ENCODE measurements at regions not wholly inside any gene's neighbourhood (a gene's known extent, or its start where the extent isn't known, plus 50 kb on each side); places are given as distances from the start of the nearest gene placed in this dataset.

DNA sequence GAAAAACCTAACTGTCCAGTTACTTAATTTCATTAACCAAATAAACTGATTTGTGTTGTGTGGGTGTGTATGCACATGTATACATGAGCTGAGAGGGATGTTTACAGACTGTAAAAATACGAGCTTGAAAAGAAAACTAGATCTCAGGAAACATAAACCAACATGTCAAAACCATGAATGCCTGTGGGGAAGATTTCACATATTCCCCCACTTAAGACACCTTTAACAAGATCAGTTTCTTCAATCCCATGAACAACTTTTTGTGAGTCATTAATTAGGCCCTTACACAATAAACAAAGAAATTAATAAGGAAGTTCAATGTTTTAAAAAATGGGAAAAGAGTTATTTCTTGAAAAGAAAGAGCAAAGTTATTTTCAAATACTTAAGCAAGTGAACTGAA is 170.8 kb downstream of the ZNF674 start:
- no peak for DNase-seq (ENCODE audit: low read depth)
- no peak overlapping the region for H3K4me3 ChIP-seq (ENCODE audit: low read length)
- TF ChIP-seq, protein P1, sequence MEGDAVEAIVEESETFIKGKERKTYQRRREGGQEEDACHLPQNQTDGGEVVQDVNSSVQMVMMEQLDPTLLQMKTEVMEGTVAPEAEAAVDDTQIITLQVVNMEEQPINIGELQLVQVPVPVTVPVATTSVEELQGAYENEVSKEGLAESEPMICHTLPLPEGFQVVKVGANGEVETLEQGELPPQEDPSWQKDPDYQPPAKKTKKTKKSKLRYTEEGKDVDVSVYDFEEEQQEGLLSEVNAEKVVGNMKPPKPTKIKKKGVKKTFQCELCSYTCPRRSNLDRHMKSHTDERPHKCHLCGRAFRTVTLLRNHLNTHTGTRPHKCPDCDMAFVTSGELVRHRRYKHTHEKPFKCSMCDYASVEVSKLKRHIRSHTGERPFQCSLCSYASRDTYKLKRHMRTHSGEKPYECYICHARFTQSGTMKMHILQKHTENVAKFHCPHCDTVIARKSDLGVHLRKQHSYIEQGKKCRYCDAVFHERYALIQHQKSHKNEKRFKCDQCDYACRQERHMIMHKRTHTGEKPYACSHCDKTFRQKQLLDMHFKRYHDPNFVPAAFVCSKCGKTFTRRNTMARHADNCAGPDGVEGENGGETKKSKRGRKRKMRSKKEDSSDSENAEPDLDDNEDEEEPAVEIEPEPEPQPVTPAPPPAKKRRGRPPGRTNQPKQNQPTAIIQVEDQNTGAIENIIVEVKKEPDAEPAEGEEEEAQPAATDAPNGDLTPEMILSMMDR (conservative IDR thresholded peaks at IDR 0.05; ENCODE audit: low read depth, low read length): no peak

DNA sequence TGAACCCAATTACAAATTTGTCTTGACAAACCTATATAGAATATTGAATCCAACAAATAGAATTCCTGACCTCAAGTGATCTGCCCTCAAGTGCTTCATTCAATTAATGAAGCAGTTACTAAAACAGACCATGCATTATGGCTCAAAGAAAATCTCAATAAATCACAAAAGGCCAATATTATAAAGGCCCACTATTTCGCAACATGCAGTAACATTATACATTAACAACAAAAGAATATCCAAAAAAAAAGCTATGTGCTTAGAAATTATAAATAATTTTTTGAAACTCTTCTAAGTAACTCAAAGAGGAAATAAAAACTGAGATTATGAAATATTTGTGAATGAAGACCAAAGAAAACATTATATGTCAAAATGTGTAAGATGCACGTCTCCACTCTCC is 177.7 kb downstream of the ZNF674 start:
- H3K4me3 ChIP-seq (ENCODE audit: low read length): no peak overlapping the region
- no peak for DNase-seq (ENCODE audit: low read depth)
- TF ChIP-seq, protein P1 (conservative IDR thresholded peaks at IDR 0.05; ENCODE audit: low read depth, low read length): no peak

DNA sequence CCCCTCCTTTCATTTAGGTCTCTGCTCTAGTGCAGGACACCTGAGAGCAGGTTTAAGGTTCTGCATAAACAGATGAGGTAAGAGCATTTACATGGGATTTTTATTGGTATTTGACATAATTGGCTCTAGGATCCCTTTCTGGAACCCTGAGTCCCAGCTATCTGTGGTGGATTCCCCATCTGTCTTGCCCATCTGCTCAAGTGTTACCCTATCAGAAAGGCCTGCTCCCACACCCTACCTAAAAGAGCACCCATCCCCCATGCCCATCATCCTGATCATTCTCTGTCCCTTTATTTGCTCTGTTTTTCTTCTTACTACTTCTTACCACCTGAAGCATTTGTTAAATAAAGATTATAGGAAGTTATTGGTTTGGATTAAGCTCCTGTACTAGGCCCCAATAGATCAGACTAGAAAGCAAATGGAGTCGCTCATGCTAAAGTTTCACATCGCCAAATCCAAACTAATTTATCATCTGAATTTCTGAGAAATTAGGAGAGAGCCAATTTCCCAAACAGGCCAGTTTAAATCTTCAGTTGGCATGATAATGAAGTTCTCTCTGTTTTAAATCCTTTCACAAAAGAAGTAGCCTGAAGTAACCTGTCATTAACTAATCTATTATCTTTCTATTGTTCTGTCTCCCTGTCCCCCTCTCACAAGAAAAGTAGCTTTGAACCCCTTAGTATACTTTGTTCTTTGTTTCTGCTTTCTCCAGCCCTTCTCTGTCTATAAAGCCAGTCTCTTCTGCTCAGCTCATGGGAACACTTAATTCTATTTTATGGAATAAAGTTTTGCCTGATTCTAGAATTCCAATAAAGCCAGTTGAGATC is 178.6 kb downstream of the ZNF674 start:
- TF ChIP-seq, protein P1 (conservative IDR thresholded peaks at IDR 0.05; ENCODE audit: low read depth, low read length): no peak
- no peak overlapping the region for H3K4me3 ChIP-seq (ENCODE audit: low read length)
- no peak for DNase-seq (ENCODE audit: low read depth)

DNA sequence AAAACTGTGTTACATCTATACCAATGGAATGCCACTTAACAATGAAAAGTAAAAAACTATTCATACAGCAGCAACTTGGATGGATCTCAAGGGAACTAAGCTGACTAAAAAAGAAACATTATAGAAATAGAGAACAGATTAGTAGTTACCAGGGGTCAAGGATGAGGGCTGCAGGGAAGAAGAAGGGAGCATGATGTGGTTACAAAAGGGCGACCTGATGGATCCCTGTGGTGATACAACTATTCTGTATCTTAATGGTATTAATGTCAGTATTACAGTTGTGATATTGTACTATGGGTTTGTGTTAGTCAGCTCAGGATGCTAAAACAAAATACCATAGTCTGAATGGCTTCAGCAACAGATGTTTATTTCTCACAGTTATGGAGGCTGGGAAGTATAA is 190.7 kb downstream of the ZNF674 start:
- no peak for DNase-seq (ENCODE audit: low read depth)
- H3K4me3 ChIP-seq (ENCODE audit: low read length): no peak overlapping the region
- TF ChIP-seq, protein P1 (conservative IDR thresholded peaks at IDR 0.05; ENCODE audit: low read depth, low read length): no peak

DNA sequence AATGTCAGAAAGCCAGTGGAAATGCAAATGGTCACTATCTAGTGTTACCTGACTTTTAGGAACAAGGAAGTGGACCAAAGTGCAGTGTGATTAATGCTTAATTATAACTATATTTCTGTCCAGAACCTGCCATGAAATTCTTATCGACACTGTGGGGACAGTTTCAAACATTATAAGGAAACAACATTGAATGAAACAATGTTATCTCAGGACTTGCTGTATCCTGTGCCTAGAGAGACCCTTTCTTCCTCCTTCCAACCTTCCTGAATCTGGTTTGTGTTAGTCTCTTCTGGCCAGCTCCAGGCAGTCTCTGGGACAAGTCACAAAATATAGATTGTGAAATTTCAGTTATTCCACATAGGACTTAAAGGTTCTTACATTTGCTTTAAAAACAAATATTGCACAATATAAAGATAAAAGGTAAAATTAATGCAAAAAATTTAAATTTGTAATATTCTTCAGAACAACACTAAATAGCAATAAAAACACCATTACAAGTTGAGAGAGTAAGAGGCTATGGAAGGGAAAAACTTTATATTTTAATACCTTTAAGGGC is 203.4 kb downstream of the ZNF674 start:
- H3K4me3 ChIP-seq (ENCODE audit: low read length): no peak overlapping the region
- no peak for DNase-seq (ENCODE audit: low read depth)
- TF ChIP-seq, protein P1 (conservative IDR thresholded peaks at IDR 0.05; ENCODE audit: low read depth, low read length): no peak

DNA sequence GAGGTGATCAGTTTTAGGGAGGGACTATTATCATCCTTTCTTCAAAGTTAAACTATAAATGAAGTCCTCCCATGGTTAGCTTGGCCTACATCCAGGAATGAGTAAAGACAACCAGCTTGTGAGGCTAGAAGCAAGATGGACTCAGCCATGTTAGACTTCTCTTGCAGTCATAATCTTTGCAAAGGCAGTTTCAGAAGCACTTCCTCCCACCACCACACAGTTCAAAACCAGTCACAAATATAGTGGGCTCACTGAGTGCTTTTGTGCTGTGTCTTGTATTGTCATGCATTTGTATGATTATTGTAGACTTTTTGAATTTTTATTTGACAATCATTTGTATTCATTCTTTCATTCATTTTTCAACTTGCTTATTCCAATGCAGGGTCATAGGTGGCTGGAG is 204.5 kb downstream of the ZNF674 start:
- DNase-seq (ENCODE audit: low read depth): no peak
- TF ChIP-seq, protein P1 (conservative IDR thresholded peaks at IDR 0.05; ENCODE audit: low read depth, low read length): no peak
- no peak overlapping the region for H3K4me3 ChIP-seq (ENCODE audit: low read length)

DNA sequence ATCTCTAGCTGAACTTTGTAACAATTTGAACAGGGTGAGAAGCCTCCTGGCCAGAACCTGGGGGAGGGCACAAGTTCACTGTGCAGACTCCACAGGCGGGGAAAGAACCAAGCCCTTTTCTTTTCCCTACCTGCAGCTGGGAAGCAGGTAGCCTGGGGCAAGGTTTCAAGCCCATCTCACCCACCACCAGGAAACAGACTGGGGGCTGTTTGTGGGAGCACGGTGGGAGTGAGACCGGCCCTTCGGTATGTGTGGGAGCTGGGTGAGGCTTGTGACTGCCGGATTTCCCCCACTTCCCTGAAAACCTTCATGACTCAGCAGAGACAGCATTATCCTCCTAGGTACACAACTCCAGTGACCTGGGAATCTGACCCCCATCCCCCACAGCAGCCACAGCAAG is 211.7 kb downstream of the ZNF674 start:
- H3K4me3 ChIP-seq (ENCODE audit: low read length): no peak overlapping the region
- TF ChIP-seq, protein P1 (conservative IDR thresholded peaks at IDR 0.05; ENCODE audit: low read depth, low read length): no peak
- no peak for DNase-seq (ENCODE audit: low read depth)
